Kidney epithelial cell (primary cell): ENCODE measurements at regions not wholly inside any gene's neighbourhood (a gene's known extent, or its start where the extent isn't known, plus 50 kb on each side); places are given as distances from the start of the nearest gene placed in this dataset.

Experiments
- DNase-seq: peaks from one replicate; pipeline ENCODE4 v3.0.0-alpha.2; 2010; ENCODE audit warnings: low read depth
- H3K27me3 ChIP-seq: 2 replicates; pipeline ENCODE4 v1.6.0; 2011; ENCODE audit warnings: low read length; ENCODE audit not compliant: control insufficient read depth, insufficient read depth
- H3K36me3 ChIP-seq: 2 replicates; pipeline ENCODE4 v1.5.1; 2011; ENCODE audit warnings: low read length; ENCODE audit not compliant: control insufficient read depth, insufficient read depth
- H3K4me3 ChIP-seq: 2 replicates; pipeline ENCODE4 v1.5.1; 2011; ENCODE audit warnings: low read depth, mild to moderate bottlenecking, control low read depth, low read length
- TF ChIP-seq, protein P1 (sequence below): IDR thresholded peaks from 2 replicates; pipeline ENCODE4 v1.5.1; 2011; ENCODE audit warnings: mild to moderate bottlenecking, moderate library complexity, low read length, control low read depth, inconsistent platforms; ENCODE audit not compliant: insufficient read depth, poor library complexity, severe bottlenecking

DNA sequence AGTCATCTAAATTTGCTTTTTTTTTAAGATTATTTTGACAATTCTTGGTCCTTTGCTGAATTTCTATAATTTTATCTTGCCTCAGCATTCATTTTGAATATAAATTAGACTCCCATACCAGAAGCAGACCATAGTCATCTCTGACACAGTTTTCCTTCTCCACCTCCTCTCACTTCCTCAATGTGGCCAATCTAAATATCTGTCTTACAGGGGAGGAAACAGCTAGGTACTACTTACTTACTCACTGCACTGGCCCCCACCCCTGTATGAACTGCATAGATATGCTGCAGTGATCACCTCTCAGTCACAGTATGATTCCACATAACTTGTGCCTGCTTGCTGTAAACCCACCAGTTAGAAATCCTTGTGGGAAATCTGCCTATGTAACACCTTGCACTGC, 665.6 kb downstream of the FGF9 start:
- Histone ChIP-seq H3K36me3 (no peaks in the 10 kb centered on the region), H3K27me3 (no peaks in the 10 kb centered on the region), H3K4me3 (no peak overlapping the region)
- TF ChIP-seq, protein P1, sequence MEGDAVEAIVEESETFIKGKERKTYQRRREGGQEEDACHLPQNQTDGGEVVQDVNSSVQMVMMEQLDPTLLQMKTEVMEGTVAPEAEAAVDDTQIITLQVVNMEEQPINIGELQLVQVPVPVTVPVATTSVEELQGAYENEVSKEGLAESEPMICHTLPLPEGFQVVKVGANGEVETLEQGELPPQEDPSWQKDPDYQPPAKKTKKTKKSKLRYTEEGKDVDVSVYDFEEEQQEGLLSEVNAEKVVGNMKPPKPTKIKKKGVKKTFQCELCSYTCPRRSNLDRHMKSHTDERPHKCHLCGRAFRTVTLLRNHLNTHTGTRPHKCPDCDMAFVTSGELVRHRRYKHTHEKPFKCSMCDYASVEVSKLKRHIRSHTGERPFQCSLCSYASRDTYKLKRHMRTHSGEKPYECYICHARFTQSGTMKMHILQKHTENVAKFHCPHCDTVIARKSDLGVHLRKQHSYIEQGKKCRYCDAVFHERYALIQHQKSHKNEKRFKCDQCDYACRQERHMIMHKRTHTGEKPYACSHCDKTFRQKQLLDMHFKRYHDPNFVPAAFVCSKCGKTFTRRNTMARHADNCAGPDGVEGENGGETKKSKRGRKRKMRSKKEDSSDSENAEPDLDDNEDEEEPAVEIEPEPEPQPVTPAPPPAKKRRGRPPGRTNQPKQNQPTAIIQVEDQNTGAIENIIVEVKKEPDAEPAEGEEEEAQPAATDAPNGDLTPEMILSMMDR: no peak
- no peak for DNase-seq

DNA sequence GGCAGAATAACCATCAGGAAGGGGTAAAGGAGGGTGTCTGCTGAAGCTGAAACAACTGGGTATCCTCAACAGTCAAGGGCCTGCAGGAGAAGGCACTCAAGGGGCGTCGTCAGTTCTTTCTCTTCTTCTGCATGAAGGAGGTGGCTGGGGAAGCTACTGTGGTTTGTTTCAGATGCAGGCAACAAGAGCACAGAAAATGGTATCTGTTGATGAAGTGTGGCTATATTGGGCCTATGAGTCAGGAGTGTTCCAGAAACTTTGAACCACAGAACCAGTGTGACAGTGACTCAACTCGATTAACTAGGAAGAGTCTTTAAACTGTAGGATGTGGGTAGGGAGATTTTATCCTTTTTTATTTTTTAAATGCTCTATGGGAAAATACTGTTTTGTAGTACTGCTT, 686.3 kb downstream of the FGF9 start:
- Histone ChIP-seq H3K27me3 (no peaks in the 10 kb centered on the region), H3K4me3 (no peak overlapping the region), H3K36me3 (no peaks in the 10 kb centered on the region)
- TF ChIP-seq, protein P1: no peak
- peak; percentile 2 for DNase-seq

DNA sequence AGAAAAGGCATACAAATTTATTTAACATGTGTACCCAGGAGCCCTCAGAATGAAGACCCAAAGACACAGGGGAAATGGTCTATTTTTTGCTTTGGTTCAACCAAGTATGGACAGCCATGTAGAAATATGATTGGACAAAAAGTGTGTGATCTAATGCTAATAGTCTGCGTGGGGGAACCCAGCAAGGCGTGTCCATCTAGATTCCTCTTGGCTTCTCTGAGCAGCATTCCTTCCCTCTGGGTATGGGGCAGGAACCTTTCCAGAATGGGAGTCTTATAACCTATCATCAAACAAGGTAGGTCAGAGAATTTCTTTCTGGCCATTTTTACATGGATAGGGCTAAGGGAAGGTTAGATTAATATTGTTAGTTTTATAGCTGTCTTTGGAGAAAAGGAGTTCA, 698.2 kb downstream of the FGF9 start:
- Histone ChIP-seq H3K27me3 (no peaks in the 10 kb centered on the region), H3K4me3 (no peak overlapping the region), H3K36me3 (no peaks in the 10 kb centered on the region)
- TF ChIP-seq, protein P1: no peak
- DNase-seq: no peak

DNA sequence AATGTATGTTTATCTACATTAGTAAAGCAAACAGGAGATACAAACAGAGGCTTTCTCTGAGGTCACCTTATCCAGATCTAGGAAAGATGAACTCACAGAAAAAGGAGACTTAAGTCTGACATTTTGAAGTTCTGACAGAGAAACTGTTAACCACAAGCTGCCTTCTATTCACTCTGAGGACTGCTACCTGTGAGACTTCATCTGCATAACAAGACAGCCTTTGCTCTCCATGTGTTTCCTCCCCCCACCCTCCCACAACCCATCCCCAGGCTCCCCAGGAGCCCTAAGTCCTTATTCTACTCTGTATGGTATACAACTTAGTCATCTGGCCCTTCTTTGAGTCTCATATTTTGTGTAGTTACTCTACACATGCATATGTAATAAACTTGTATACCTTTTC, 699.0 kb downstream of the FGF9 start:
- no peaks in the 10 kb centered on the region for H3K36me3 ChIP-seq
- DNase-seq: no peak
- no peaks in the 10 kb centered on the region for H3K27me3 ChIP-seq
- no peak overlapping the region for H3K4me3 ChIP-seq
- TF ChIP-seq, protein P1: no peak

DNA sequence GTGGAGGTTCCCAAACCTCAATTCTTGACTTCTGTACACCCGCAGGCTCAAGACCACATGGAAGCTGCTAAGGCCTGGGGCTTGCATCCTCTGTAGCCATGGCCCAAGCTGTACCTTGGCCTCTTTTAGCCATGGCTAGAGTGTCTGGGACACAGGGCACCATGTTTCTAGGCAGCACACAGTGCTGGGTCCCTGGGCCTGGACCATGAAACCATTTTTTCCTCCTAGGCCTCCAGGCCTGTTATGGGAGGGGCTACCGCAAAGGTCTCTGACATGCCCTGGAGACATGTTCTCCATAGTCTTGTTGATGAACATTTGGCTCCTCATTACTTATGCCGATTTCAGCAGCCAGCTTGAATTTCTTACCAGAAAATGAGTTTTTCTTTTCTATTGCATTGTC, 701.4 kb downstream of the FGF9 start:
- H3K4me3 ChIP-seq: no peak overlapping the region
- no peaks in the 10 kb centered on the region for H3K27me3 ChIP-seq
- H3K36me3 ChIP-seq: no peaks in the 10 kb centered on the region
- TF ChIP-seq, protein P1: no peak
- DNase-seq: no peak

DNA sequence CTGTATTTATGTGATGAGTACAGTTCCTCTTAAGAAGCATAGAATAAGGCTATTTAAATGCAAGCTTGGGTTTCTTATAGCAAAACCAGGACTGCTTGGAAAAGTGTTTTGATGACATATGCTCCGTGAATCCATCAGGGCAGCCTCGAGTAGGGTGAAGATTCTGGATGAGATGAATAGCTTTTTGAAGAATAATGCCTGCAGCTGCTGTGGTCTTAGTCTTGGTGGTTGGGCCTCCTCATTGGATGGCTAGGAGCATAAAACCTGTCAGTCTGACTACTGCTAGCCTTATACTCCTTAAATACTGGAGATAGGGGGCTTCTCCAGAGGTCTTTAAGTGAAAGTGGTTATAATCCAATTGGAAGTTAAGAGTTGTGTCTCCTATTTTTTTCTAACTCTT, 704.3 kb downstream of the FGF9 start:
- no peaks in the 10 kb centered on the region for H3K27me3 ChIP-seq
- no peak overlapping the region for H3K4me3 ChIP-seq
- DNase-seq: no peak
- no peaks in the 10 kb centered on the region for H3K36me3 ChIP-seq
- TF ChIP-seq, protein P1: no peak
